ENCODE measurements at regions not wholly inside any gene's neighbourhood (a gene's known extent, or its start where the extent isn't known, plus 50 kb on each side); places are given as distances from the start of the nearest gene placed in this dataset.

- Histone ChIP-seq H3K9me3 (ENCODE audit: control insufficient read depth, insufficient read depth, low read depth, low read length) (no peaks in the 10 kb centered on the region), H3K27ac (ENCODE audit: low read length) (no peak overlapping the region), H3K27me3 (ENCODE audit: control insufficient read depth, insufficient read depth, low read length) (no peaks in the 10 kb centered on the region), H3K4me3 (ENCODE audit: low read depth in 2 of 2, low read length in 2 of 2) (no peak overlapping the region), H3K4me1 (ENCODE audit: control insufficient read depth, insufficient read depth, low read length) (no peaks in the 10 kb centered on the region), H3K36me3 (ENCODE audit: control insufficient read depth, insufficient read depth, low read length) (no peaks in the 10 kb centered on the region)
- DNase-seq (ENCODE audit: low read depth, low spot score) = no peak
- no peak for TF ChIP-seq SIN3A (IDR thresholded peaks at IDR 0.05; ENCODE audit: borderline replicate concordance, insufficient read depth, low read depth, low read length)
- TF ChIP-seq TCF7L2 (IDR thresholded peaks at IDR 0.05; ENCODE audit: low read depth, low read length) = no peak
- TF ChIP-seq, protein P1, sequence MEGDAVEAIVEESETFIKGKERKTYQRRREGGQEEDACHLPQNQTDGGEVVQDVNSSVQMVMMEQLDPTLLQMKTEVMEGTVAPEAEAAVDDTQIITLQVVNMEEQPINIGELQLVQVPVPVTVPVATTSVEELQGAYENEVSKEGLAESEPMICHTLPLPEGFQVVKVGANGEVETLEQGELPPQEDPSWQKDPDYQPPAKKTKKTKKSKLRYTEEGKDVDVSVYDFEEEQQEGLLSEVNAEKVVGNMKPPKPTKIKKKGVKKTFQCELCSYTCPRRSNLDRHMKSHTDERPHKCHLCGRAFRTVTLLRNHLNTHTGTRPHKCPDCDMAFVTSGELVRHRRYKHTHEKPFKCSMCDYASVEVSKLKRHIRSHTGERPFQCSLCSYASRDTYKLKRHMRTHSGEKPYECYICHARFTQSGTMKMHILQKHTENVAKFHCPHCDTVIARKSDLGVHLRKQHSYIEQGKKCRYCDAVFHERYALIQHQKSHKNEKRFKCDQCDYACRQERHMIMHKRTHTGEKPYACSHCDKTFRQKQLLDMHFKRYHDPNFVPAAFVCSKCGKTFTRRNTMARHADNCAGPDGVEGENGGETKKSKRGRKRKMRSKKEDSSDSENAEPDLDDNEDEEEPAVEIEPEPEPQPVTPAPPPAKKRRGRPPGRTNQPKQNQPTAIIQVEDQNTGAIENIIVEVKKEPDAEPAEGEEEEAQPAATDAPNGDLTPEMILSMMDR (IDR thresholded peaks at IDR 0.05) = no peak
- TF ChIP-seq POLR2AphosphoS5 (IDR thresholded peaks at IDR 0.05; ENCODE audit: low read depth, low read length) = no peak
- no peak for TF ChIP-seq REST (IDR thresholded peaks at IDR 0.05; ENCODE audit: insufficient read depth in 1 of 2, low read depth in 2 of 2, low read length in 1 of 2)
- in situ Hi-C loops (cut with HindIII; ENCODE audit: low pct_unique_long_range_greater_than_20kb, low sequenced_read_pairs) = no loop called here
- ATAC-seq = no peak
- CTCF ChIA-PET = no interaction called here
- POLR2A ChIA-PET = no interaction called here
- no TSS peak for BruUV-seq (replicated peaks)
- intact Hi-C loops (cut with micrococcal nuclease; ENCODE audit: unreplicated experiment) = no loop called here
Observed at GRCh38 chr14:82731526-82731925, 1197.9 kb upstream of the SEL1L start.

- Histone ChIP-seq H3K9me3 (ENCODE audit: control insufficient read depth, insufficient read depth, low read depth, low read length) (no peaks in the 10 kb centered on the region), H3K4me1 (ENCODE audit: control insufficient read depth, insufficient read depth, low read length) (no peaks in the 10 kb centered on the region), H3K4me3 (ENCODE audit: low read depth in 2 of 2, low read length in 2 of 2) (no peak overlapping the region), H3K36me3 (ENCODE audit: control insufficient read depth, insufficient read depth, low read length) (no peaks in the 10 kb centered on the region), H3K27ac (ENCODE audit: low read length) (no peak overlapping the region), H3K27me3 (ENCODE audit: control insufficient read depth, insufficient read depth, low read length) (no peaks in the 10 kb centered on the region)
- intact Hi-C loops (cut with micrococcal nuclease; ENCODE audit: unreplicated experiment) (no loop called here), in situ Hi-C loops (cut with HindIII; ENCODE audit: low pct_unique_long_range_greater_than_20kb, low sequenced_read_pairs) (no loop called here)
- ATAC-seq (no peak), DNase-seq (ENCODE audit: low read depth, low spot score) (no peak)
- TF ChIP-seq REST (IDR thresholded peaks at IDR 0.05; ENCODE audit: insufficient read depth in 1 of 2, low read depth in 2 of 2, low read length in 1 of 2) (no peak), TCF7L2 (IDR thresholded peaks at IDR 0.05; ENCODE audit: low read depth, low read length) (no peak), SIN3A (IDR thresholded peaks at IDR 0.05; ENCODE audit: borderline replicate concordance, insufficient read depth, low read depth, low read length) (no peak), POLR2AphosphoS5 (IDR thresholded peaks at IDR 0.05; ENCODE audit: low read depth, low read length) (no peak)
- TF ChIP-seq, protein P1 (IDR thresholded peaks at IDR 0.05) = no peak
- ChIA-PET CTCF (no interaction called here), POLR2A (no interaction called here)
- no TSS peak for BruUV-seq (replicated peaks)
Observed at GRCh38 chr14:82740547-82740946, 1206.9 kb upstream of the SEL1L start.
